GM19240 (cell line): ENCODE measurements at regions not wholly inside any gene's neighbourhood (a gene's known extent, or its start where the extent isn't known, plus 50 kb on each side); places are given as distances from the start of the nearest gene placed in this dataset.
"Not testable (repeated sequence)": the region's sequence is repeated elsewhere in the genome, so short reads cannot be mapped to it uniquely, and the experiment has no call there.

Experiments used
- DNase-seq: peaks from one replicate; pipeline ENCODE4 v3.0.0; 2011; ENCODE audit warnings: low spot score; ENCODE audit not compliant: insufficient read length

- DNase-seq = no peak
These were observed 272.8 kb downstream of the RND3 start for GRCh38 chr2:150214626-150215025.

- DNase-seq = no peak
These were observed 274.7 kb downstream of the RND3 start for GRCh38 chr2:150212722-150213171.

- DNase-seq = no peak
These were observed 276.3 kb downstream of the RND3 start for GRCh38 chr2:150211164-150211631.

GRCh38 chr2:150209746-150210145 is 277.7 kb downstream of the RND3 start:
- no peak for DNase-seq

GRCh38 chr2:150208689-150209088 is 278.8 kb downstream of the RND3 start:
- DNase-seq = no peak

- no peak for DNase-seq
These were observed 279.5 kb downstream of the RND3 start for GRCh38 chr2:150207979-150208378.

GRCh38 chr2:150204451-150204850 is 283.0 kb downstream of the RND3 start:
- DNase-seq = no peak

- not testable (repeated sequence) for DNase-seq
These were observed 292.7 kb downstream of the RND3 start for GRCh38 chr2:150194816-150195215.

- DNase-seq = no peak
These were observed 294.8 kb downstream of the RND3 start for GRCh38 chr2:150192701-150193100.

GRCh38 chr2:150191349-150191748 is 296.1 kb downstream of the RND3 start:
- no peak for DNase-seq

- DNase-seq = no peak
These were observed 296.9 kb downstream of the RND3 start for GRCh38 chr2:150190546-150190945.

GRCh38 chr2:150188800-150189199 is 298.7 kb downstream of the RND3 start:
- no peak for DNase-seq

- no peak for DNase-seq
These were observed 299.3 kb downstream of the RND3 start for GRCh38 chr2:150188177-150188576.

- DNase-seq = no peak
These were observed 304.8 kb downstream of the RND3 start for GRCh38 chr2:150182566-150183235.

GRCh38 chr2:150178591-150178990 is 308.9 kb downstream of the RND3 start:
- DNase-seq = no peak

GRCh38 chr2:150174971-150175421 is 312.5 kb downstream of the RND3 start:
- no peak for DNase-seq

GRCh38 chr2:150174056-150174805 is 313.2 kb downstream of the RND3 start:
- DNase-seq = no peak

GRCh38 chr2:150171065-150171548 is 316.4 kb downstream of the RND3 start:
- DNase-seq = no peak

GRCh38 chr2:150169237-150169629 is 318.2 kb downstream of the RND3 start:
- DNase-seq = no peak

- no peak for DNase-seq
These were observed 318.8 kb downstream of the RND3 start for GRCh38 chr2:150168595-150169236.

GRCh38 chr2:150167711-150168110 is 319.8 kb downstream of the RND3 start:
- peak; percentile 3 for DNase-seq
